DND-41 (cell line): ENCODE measurements at regions not wholly inside any gene's neighbourhood (a gene's known extent, or its start where the extent isn't known, plus 50 kb on each side); places are given as distances from the start of the nearest gene placed in this dataset.
"Not testable (repeated sequence)": the region's sequence is repeated elsewhere in the genome, so short reads cannot be mapped to it uniquely, and the experiment has no call there.

ENCODE experiments used
- ATAC-seq: fragments of 200-7000 bp; cut with Tn5 transposase; 3 replicates; pipeline ENCODE4 v1.9.1; 2021; ENCODE audit warnings: low read depth; ENCODE audit not compliant: insufficient read depth
- DNase-seq: peaks from one replicate; pipeline ENCODE4 v3.0.0-alpha.2; 2020
- H2AFZ ChIP-seq: 2 replicates; pipeline ENCODE4 v1.6.0; 2012; ENCODE audit warnings: low read depth, low read length
- H3K27ac ChIP-seq: 2 replicates; pipeline ENCODE4 v1.5.1; 2012; ENCODE audit warnings: low read length, inconsistent platforms
- H3K27me3 ChIP-seq: fragments of 200-600 bp; sonication (generic); 2 replicates; pipeline ENCODE4 v1.6.0; 2012; ENCODE audit warnings: low read length, mild to moderate bottlenecking, inconsistent platforms; ENCODE audit not compliant: insufficient read depth, poor library complexity
- H3K36me3 ChIP-seq: 2 replicates; pipeline ENCODE4 v1.5.1; 2012; ENCODE audit warnings: low read length, inconsistent platforms; ENCODE audit not compliant: insufficient read depth
- H3K4me1 ChIP-seq: 2 replicates; pipeline ENCODE4 v1.5.1; 2012; ENCODE audit warnings: mild to moderate bottlenecking, low read length; ENCODE audit not compliant: insufficient read depth
- H3K4me2 ChIP-seq: 2 replicates; pipeline ENCODE4 v1.6.0; 2012; ENCODE audit warnings: mild to moderate bottlenecking, moderate library complexity, low read length, inconsistent platforms; ENCODE audit not compliant: insufficient read depth
- H3K4me3 ChIP-seq, 2 experiments: fragments of 200-600 bp in 1 of 2; shearing (Covaris generic) in 1 of 2; 2 replicates each; pipeline ENCODE4 v1.5.1; 2012 to 2016; ENCODE audit warnings: inconsistent platforms in 2 of 2, low read length in 2 of 2, mild to moderate bottlenecking in 2 of 2, low read depth in 1 of 2, moderate library complexity in 1 of 2
- H3K79me2 ChIP-seq: 2 replicates; pipeline ENCODE4 v1.6.0; 2012; ENCODE audit warnings: low read length, inconsistent platforms; ENCODE audit not compliant: insufficient read depth
- H3K9ac ChIP-seq: 2 replicates; pipeline ENCODE4 v1.6.0; 2012; ENCODE audit warnings: low read depth, mild to moderate bottlenecking, inconsistent platforms, low read length, moderate library complexity
- H3K9me3 ChIP-seq: 2 replicates; pipeline ENCODE4 v1.5.1; 2012; ENCODE audit warnings: low read length, moderate library complexity, mild to moderate bottlenecking, inconsistent platforms; ENCODE audit not compliant: insufficient read depth, severe bottlenecking
- H4K20me1 ChIP-seq: 2 replicates; pipeline ENCODE4 v1.6.0; 2012; ENCODE audit warnings: low read length; ENCODE audit not compliant: insufficient read depth
- EZH2 ChIP-seq: IDR thresholded peaks from 3 replicates; pipeline ENCODE4 v1.6.1; 2012; ENCODE audit warnings: borderline replicate concordance, low read depth, mild to moderate bottlenecking, moderate library complexity, low read length, inconsistent platforms; ENCODE audit not compliant: severe bottlenecking
- TF ChIP-seq, protein P1 (sequence below): IDR thresholded peaks from 2 replicates; pipeline ENCODE4 v1.5.1; 2012; ENCODE audit warnings: borderline replicate concordance, low read length, moderate library complexity, mild to moderate bottlenecking; ENCODE audit not compliant: poor library complexity, severe bottlenecking; ENCODE audit errors: extremely low read depth

DNA sequence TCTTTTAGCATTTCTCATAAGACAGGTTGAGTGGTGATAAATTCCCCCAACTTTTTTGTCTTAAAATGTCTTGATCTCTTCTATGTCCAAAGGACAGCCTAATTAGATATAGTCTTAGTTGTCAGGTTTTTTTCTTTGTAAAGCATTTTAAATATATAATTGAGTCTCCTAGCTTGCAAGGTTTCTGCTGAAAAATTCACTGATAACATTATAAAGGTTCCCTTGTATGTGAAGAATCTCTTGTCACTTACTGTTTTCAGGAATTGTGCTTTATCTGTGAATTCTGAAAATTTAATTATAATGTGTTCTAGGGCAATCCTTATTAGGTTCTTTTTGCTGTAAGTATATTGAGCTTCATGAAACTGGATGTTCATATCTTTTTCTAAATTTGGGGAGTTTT lies 96.8 kb upstream of the ZNF92 start:
- Histone ChIP-seq H3K9me3 (peaks cover 4% of the 10 kb centered on the region), H3K79me2 (no peaks in the 10 kb centered on the region), H3K36me3 (no peaks in the 10 kb centered on the region), H4K20me1 (no peaks in the 10 kb centered on the region), H3K9ac (no peak overlapping the region), H2AFZ (no peak overlapping the region), H3K27me3 (no peaks in the 10 kb centered on the region), H3K4me3 (no peak overlapping the region), H3K27ac (no peak overlapping the region), H3K4me1 (no peaks in the 10 kb centered on the region), H3K4me2 (no peak overlapping the region)
- no peak for TF ChIP-seq EZH2
- TF ChIP-seq, protein P1, sequence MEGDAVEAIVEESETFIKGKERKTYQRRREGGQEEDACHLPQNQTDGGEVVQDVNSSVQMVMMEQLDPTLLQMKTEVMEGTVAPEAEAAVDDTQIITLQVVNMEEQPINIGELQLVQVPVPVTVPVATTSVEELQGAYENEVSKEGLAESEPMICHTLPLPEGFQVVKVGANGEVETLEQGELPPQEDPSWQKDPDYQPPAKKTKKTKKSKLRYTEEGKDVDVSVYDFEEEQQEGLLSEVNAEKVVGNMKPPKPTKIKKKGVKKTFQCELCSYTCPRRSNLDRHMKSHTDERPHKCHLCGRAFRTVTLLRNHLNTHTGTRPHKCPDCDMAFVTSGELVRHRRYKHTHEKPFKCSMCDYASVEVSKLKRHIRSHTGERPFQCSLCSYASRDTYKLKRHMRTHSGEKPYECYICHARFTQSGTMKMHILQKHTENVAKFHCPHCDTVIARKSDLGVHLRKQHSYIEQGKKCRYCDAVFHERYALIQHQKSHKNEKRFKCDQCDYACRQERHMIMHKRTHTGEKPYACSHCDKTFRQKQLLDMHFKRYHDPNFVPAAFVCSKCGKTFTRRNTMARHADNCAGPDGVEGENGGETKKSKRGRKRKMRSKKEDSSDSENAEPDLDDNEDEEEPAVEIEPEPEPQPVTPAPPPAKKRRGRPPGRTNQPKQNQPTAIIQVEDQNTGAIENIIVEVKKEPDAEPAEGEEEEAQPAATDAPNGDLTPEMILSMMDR, result no peak
- DNase-seq (no peak), ATAC-seq (no peak)

DNA sequence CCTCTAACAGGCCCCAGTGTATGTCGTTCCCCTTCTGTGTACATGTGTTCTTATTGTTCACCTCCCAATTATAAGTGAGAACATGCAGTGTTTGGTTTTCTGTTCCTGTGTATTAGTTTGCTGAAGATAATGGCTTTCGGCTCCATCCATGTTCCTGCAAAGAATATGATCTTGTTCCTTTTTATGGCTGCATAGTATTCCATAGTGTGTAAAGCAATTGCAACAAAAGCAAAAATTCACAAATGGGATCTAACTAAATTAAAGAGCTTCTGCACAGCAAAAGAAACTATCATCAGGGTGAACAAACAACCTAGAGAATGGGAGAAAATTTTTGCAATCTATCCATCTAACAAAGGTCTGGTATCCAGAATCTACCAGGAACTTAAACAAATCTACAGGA lies 102.2 kb upstream of the ZNF92 start:
- H3K27me3 ChIP-seq, H3K27ac ChIP-seq, ATAC-seq, H3K9ac ChIP-seq, H3K79me2 ChIP-seq, H3K9me3 ChIP-seq, H3K4me2 ChIP-seq, H3K4me3 ChIP-seq, H3K4me1 ChIP-seq, H3K36me3 ChIP-seq, H4K20me1 ChIP-seq, DNase-seq, H2AFZ ChIP-seq: not testable (repeated sequence)

DNA sequence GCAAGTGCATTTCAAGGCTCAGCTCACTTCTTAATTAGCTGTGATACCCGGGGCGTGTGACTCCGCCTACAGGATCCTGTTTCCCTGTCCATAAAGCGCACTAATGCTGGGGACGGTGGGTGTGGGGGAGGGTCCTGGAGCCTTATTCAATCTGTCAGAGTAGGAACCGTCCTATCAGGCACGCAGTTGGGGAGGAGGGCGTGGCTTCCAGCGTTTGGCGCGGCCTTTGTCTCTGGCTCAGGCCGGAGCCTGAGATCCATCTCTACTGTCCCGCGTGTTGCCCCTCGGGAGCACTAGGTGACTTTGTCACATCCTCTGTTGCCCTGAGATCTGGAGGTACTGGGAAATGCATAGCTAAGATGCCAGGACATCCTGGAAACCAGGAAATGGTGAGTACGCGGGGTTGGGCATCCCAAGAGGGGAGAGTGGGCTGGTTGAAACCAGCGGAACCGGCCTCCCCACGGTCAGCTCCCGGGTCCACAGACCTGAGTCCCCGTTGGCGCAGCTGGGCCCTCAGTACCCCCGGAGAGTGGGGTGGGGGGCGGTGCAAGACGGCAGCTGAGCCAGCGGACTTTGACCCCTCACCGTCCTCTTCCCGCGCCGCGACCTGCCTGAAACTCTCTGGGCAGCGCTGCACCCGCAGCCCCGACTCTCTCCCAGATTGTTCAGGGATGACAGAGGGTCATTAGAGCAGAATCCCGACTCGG lies 104.4 kb upstream of the ZNF92 start:
- Histone ChIP-seq H3K79me2 (no peaks in the 10 kb centered on the region), H3K27ac (no peak overlapping the region), H4K20me1 (no peaks in the 10 kb centered on the region), H3K4me1 (no peaks in the 10 kb centered on the region), H2AFZ (no peak overlapping the region), H3K9me3 (no peaks in the 10 kb centered on the region), H3K27me3 (no peaks in the 10 kb centered on the region), H3K36me3 (no peaks in the 10 kb centered on the region), H3K4me2 (no peak overlapping the region), H3K9ac (no peak overlapping the region), H3K4me3 (no peak overlapping the region)
- ATAC-seq (no peak), DNase-seq (no peak)
- TF ChIP-seq, protein P1, result no peak
- TF ChIP-seq EZH2, result no peak

DNA sequence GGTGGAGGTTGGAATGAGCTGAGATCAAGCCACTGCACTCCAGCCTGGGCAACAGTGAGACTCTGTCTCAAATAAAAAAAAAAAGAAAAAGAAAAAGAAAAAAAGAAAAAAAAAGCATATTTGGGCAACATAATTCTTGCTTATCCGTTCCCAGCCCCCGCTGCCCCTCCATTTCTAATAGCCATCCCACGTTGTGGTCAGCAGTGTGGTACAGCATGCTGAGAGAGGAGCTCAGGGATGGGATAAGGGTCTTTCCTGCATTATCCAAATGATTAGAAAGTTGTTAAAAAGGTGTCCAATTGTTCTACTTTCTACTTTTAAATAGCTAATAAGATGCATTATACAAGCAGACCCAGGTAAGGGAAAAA lies 104.9 kb upstream of the ZNF92 start:
- ATAC-seq, result no peak
- Histone ChIP-seq H2AFZ (no peak overlapping the region), H3K36me3 (no peaks in the 10 kb centered on the region), H3K27ac (no peak overlapping the region), H3K4me1 (no peaks in the 10 kb centered on the region), H3K79me2 (no peaks in the 10 kb centered on the region), H3K9me3 (no peaks in the 10 kb centered on the region), H3K4me3 (no peak overlapping the region), H4K20me1 (no peaks in the 10 kb centered on the region), H3K4me2 (no peak overlapping the region), H3K27me3 (no peaks in the 10 kb centered on the region), H3K9ac (no peak overlapping the region)
- TF ChIP-seq, protein P1, result no peak
- no peak for TF ChIP-seq EZH2
- DNase-seq, result no peak
